Lower leg skin (tissue), 3 donors: ENCODE measurements at regions not wholly inside any gene's neighbourhood (a gene's known extent, or its start where the extent isn't known, plus 50 kb on each side); places are given as distances from the start of the nearest gene placed in this dataset.

Experiments
- POLR2A ChIP-seq, 2 donors: fragments of 450-650 bp; IDR thresholded peaks; one replicate each; pipeline ENCODE4 v1.6.1; 2016 to 2017; ENCODE audit warnings: antibody characterized with exemption in 2 of 2, mild to moderate bottlenecking in 1 of 2, moderate library complexity in 1 of 2
- TF ChIP-seq, protein P1 (sequence below), 3 donors: fragments of 450-650 bp; IDR thresholded peaks; one replicate each; pipeline ENCODE4 v1.5.1; 2016; ENCODE audit warnings: antibody characterized with exemption in 3 of 3, mild to moderate bottlenecking in 3 of 3, moderate library complexity in 2 of 3

DNA sequence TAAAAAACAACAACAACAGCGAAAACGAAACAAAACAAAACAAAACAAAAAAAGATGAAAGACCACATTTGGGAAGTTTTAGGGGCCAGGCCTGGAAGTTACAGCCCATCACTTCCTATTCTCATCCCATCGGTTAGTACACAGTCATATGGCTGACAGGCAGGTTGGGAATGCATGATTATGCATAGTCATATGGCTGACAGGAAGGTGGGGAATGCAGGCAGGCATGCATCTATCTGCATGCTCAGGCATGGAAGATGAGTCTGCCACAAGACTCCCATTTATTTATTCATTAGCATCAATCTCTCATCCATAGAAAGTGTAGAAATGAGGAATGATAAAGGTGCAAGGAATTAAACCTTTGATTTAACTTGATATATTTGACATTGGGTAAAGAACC is 325.3 kb upstream of the MEX3C start:
- TF ChIP-seq, protein P1, sequence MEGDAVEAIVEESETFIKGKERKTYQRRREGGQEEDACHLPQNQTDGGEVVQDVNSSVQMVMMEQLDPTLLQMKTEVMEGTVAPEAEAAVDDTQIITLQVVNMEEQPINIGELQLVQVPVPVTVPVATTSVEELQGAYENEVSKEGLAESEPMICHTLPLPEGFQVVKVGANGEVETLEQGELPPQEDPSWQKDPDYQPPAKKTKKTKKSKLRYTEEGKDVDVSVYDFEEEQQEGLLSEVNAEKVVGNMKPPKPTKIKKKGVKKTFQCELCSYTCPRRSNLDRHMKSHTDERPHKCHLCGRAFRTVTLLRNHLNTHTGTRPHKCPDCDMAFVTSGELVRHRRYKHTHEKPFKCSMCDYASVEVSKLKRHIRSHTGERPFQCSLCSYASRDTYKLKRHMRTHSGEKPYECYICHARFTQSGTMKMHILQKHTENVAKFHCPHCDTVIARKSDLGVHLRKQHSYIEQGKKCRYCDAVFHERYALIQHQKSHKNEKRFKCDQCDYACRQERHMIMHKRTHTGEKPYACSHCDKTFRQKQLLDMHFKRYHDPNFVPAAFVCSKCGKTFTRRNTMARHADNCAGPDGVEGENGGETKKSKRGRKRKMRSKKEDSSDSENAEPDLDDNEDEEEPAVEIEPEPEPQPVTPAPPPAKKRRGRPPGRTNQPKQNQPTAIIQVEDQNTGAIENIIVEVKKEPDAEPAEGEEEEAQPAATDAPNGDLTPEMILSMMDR (IDR thresholded peaks at IDR 0.05) = no peak
- TF ChIP-seq POLR2A (IDR thresholded peaks at IDR 0.05) = no peak
